Right atrium auricular region (tissue), 2 donors: ENCODE measurements at regions not wholly inside any gene's neighbourhood (a gene's known extent, or its start where the extent isn't known, plus 50 kb on each side); places are given as distances from the start of the nearest gene placed in this dataset.

ENCODE experiments used
- DNase-seq: peaks from one replicate; pipeline ENCODE4 v3.0.0-alpha.2; 2019; ENCODE audit warnings: low spot score
- H3K27ac ChIP-seq, 2 donors: fragments of 200-600 bp; sonication (generic); 1 replicate in 1 of 2; 2 replicates in 1 of 2; pipeline ENCODE4 v1.5.1; 2016 to 2019
- H3K27me3 ChIP-seq, 2 donors: fragments of 200-600 bp; sonication (generic); one replicate each; pipeline versions ENCODE4 v1.5.1 to v1.6.0; 2017 to 2019
- H3K36me3 ChIP-seq: fragments of 200-600 bp; sonication (generic); one replicate; pipeline ENCODE4 v1.5.1; 2016
- H3K4me1 ChIP-seq, 2 donors: fragments of 200-600 bp; sonication (generic); one replicate each; pipeline versions ENCODE4 v1.5.1 to v1.6.0; 2017 to 2019
- H3K4me3 ChIP-seq, 2 donors: fragments of 200-600 bp; sonication (generic); 1 replicate in 1 of 2; 2 replicates in 1 of 2; pipeline ENCODE4 v1.5.1; 2017 to 2019; ENCODE audit warnings: mild to moderate bottlenecking in 1 of 2, moderate library complexity in 1 of 2
- H3K9me3 ChIP-seq, 2 donors: fragments of 200-600 bp; sonication (generic); one replicate each; pipeline ENCODE4 v1.5.1; 2019
- TF ChIP-seq, protein P1 (sequence below), 2 donors: fragments of 200-600 bp; sonication (generic); IDR thresholded peaks; one replicate each; pipeline ENCODE4 v1.5.1; 2019; ENCODE audit warnings: antibody characterized with exemption in 2 of 2

DNA sequence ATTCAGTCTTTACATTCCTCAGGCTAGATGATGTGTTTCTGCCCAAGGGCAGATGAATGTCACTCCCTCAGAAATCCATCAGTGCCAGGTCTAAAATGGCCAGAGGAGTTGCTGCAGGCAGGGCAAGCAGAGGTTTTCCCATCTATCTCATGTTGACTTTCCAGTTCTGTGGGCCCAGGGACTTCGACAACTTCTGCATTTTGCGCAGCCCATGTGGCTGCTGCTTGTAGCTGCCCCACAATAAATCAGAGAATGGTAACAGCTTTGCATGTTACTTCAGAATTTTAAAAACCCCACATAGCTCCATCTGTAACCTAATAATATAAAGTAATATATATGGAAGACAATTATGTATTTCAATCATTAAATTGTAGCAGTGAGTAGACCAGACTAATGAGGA is 1367.7 kb upstream of the AGA start:
- no peak for DNase-seq
- Histone ChIP-seq H3K27me3 (no peaks in the 10 kb centered on the region), H3K4me3 (no peak overlapping the region), H3K36me3 (no peaks in the 10 kb centered on the region), H3K9me3 (no peaks in the 10 kb centered on the region), H3K27ac (no peak overlapping the region), H3K4me1 (no peaks in the 10 kb centered on the region)
- TF ChIP-seq, protein P1, sequence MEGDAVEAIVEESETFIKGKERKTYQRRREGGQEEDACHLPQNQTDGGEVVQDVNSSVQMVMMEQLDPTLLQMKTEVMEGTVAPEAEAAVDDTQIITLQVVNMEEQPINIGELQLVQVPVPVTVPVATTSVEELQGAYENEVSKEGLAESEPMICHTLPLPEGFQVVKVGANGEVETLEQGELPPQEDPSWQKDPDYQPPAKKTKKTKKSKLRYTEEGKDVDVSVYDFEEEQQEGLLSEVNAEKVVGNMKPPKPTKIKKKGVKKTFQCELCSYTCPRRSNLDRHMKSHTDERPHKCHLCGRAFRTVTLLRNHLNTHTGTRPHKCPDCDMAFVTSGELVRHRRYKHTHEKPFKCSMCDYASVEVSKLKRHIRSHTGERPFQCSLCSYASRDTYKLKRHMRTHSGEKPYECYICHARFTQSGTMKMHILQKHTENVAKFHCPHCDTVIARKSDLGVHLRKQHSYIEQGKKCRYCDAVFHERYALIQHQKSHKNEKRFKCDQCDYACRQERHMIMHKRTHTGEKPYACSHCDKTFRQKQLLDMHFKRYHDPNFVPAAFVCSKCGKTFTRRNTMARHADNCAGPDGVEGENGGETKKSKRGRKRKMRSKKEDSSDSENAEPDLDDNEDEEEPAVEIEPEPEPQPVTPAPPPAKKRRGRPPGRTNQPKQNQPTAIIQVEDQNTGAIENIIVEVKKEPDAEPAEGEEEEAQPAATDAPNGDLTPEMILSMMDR (IDR thresholded peaks at IDR 0.05) = no peak

DNA sequence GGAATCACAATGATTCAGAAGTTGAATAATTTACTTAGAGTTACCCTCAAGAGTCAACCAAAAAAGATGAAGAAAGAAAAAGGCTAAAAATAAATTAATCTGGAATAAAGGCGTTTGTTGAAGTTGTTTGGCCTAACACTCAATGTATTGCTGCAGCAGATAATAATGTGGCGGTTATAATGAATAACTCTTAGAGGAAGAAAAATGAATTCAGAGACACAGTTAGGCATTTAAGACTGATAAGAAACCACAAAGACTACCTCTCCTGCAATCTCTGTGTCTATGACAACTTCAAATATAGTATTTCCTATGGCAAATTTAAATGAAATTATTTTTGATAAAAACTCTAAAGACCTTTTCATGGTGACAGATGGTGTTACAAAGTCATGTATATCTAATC is 1369.1 kb upstream of the AGA start:
- H3K4me1 ChIP-seq = no peaks in the 10 kb centered on the region
- no peak overlapping the region for H3K27ac ChIP-seq
- H3K36me3 ChIP-seq = no peaks in the 10 kb centered on the region
- DNase-seq = no peak
- H3K9me3 ChIP-seq = no peaks in the 10 kb centered on the region
- TF ChIP-seq, protein P1 (IDR thresholded peaks at IDR 0.05) = no peak
- H3K4me3 ChIP-seq = no peak overlapping the region
- H3K27me3 ChIP-seq = no peaks in the 10 kb centered on the region

DNA sequence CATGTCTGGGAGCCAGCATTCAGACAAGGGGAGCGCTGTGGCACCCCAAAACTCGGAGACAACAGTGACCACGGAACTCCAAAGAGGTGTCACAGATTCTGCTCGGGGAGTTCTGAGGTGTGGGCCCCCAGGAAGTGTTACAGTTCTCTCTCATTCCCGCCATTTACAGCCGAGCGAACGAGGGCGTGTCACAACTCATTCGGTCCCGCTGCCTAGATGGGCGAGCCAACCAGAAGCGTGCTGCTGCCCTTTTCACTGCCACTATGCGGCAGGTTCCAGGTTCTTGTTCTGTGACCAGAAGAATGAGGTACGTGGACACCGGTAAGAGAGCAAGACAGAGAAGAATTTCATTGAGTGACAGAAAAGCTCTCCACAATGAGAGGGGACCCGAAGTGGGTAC is 1370.6 kb upstream of the AGA start:
- H3K27me3 ChIP-seq = no peaks in the 10 kb centered on the region
- DNase-seq = no peak

DNA sequence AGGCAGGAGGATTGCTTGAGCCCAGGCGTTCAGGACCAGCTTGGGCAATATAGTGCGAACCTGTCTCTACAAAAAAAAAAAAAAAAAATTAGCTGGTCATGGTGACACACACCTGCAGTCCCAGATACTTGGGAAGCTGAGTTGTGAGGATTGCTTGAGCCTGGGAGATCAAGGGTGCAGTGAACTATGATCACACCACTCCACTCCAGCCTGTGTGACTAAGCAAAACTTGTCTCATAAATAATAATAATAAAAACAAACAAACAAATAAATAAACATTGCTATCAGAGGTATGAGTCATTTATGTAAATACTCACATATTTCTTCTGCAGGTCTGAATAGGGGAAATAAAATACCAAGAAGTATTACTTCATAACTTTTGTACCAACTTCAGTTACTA is 1372.7 kb upstream of the AGA start:
- H3K27me3 ChIP-seq = no peaks in the 10 kb centered on the region
- no peaks in the 10 kb centered on the region for H3K9me3 ChIP-seq
- no peaks in the 10 kb centered on the region for H3K4me1 ChIP-seq
- no peak overlapping the region for H3K4me3 ChIP-seq
- TF ChIP-seq, protein P1 (IDR thresholded peaks at IDR 0.05) = no peak
- no peaks in the 10 kb centered on the region for H3K36me3 ChIP-seq
- DNase-seq = no peak
- no peak overlapping the region for H3K27ac ChIP-seq

More for the DNA sequence above, 1370.6 kb upstream of the AGA start:
- no peaks in the 10 kb centered on the region for H3K36me3 ChIP-seq
- H3K4me1 ChIP-seq = no peaks in the 10 kb centered on the region
- no peak overlapping the region for H3K4me3 ChIP-seq
- TF ChIP-seq, protein P1 (IDR thresholded peaks at IDR 0.05) = no peak
- no peak overlapping the region for H3K27ac ChIP-seq
- H3K9me3 ChIP-seq = no peaks in the 10 kb centered on the region

DNA sequence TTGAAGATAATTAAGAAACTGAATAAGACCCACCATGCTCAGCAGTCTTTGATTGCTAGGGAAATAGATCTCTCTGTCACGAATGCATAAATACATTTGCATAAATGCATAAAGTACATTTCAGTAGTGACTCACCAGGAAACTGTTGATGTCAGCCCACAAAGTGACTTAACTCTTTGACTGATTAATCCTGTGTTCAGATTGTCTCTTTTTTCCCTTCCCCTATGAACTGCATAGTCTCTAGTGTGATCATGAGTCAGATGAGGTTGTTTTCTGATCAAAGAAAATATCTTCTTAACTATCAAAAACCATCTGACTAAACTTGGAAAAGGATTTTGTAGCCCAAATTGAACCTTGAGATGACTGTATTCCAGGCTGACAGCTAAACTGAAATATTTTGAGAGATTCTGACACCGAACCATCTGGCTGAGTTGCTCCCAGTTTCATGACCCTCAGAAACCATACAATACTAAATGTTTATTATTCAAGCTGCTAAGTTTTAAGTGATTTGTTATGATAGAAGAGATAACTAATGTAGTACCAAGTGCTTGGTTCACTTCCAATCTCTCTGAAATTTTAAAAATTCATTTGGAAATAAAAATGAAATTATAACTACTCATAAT is 1381.5 kb upstream of the AGA start:
- Histone ChIP-seq H3K4me3 (no peak overlapping the region), H3K36me3 (no peaks in the 10 kb centered on the region), H3K4me1 (no peaks in the 10 kb centered on the region), H3K9me3 (peaks cover 0 to 12% of the 10 kb centered on the region in 2 donors), H3K27me3 (no peaks in the 10 kb centered on the region), H3K27ac (no peak overlapping the region)
- TF ChIP-seq, protein P1 (IDR thresholded peaks at IDR 0.05) = no peak
- no peak for DNase-seq

DNA sequence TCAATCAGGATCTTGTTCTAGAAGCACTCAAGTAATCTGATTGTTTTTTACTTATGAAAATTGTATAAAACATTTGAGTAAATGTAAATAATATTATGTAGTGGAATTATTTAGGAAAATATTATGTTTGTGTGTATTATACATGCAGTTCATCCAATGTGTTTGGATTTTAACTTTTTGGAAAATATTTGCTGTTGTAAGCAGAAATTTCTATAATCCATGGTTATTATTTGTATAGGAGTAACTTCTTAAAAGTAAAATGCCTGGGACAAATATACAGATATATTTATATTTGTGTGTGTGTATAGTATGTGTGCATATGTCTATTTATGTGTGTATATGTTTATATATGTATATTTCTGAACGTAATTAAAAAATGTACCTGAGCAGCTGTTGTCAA is 1394.6 kb upstream of the AGA start:
- TF ChIP-seq, protein P1 (IDR thresholded peaks at IDR 0.05) = no peak
- no peaks in the 10 kb centered on the region for H3K36me3 ChIP-seq
- no peaks in the 10 kb centered on the region for H3K4me1 ChIP-seq
- no peak overlapping the region for H3K4me3 ChIP-seq
- no peak overlapping the region for H3K27ac ChIP-seq
- no peaks in the 10 kb centered on the region for H3K9me3 ChIP-seq
- DNase-seq = no peak
- no peaks in the 10 kb centered on the region for H3K27me3 ChIP-seq
